ENCODE measurements at regions not wholly inside any gene's neighbourhood (a gene's known extent, or its start where the extent isn't known, plus 50 kb on each side); places are given as distances from the start of the nearest gene placed in this dataset.

DNA sequence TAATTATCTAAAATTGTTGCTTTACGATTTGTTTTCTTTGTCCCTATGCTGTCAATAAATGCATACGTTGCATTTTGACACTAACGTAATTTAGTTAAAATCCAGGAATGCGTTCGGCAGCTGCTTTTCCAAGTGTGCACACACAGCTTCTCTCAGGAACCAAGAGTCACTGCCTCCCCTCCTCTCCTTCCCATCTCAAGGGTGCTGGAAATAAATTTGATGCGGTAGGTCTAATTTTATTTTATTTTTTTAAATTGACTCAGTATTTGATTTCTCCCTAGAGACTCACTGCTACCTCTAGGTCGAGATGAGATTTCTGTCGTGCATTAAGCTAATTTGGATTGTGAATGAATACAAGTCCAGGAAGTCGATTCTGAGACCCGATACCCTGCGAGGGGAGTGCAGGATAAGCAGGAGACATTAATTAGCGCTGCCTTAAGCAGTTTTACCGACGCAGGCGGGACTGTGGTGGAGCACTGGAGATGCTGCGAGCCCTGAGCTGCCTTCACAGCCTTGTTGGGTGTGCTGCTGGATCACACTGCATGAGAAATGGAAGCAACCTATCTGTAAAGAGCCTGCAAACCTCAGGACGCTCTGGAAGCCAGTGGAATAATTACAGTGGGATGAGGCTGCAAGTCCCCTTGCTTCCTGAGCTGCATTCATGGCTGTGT lies 381.2 kb downstream of the C6orf118 start:
- BruUV-seq (replicated peaks): no TSS peak
- DNase-seq (ENCODE audit: low read depth, low spot score) (no peak), ATAC-seq (no peak)
- no peak overlapping the region for H3K4me3 ChIP-seq (replicated peaks in 1 of 2; ENCODE audit: low read depth in 1 of 2, low read length in 2 of 2)
- H3K9me2 ChIP-seq (ENCODE audit: insufficient read depth): no peaks in the 10 kb centered on the region
- RAD21 ChIA-PET (ENCODE audit: low non-redundant PET in 1 of 2, low total read pairs in 2 of 2, uncharacterized antibody in 2 of 2, unreplicated experiment in 2 of 2): no interaction called here
- H3K36me3 ChIP-seq (ENCODE audit: control insufficient read depth in 1 of 2, insufficient read depth in 2 of 2, low read length in 2 of 2): no peaks in the 10 kb centered on the region
- POLR2A ChIA-PET: no interaction called here
- peaks cover 0 to 16% of the 10 kb centered on the region in 2 experiments; a peak in 2 of 4 replicates for H3K9me3 ChIP-seq (ENCODE audit: control insufficient read depth in 1 of 2, insufficient read depth in 1 of 2, low read depth in 1 of 2, low read length in 2 of 2)
- no peaks in the 10 kb centered on the region for H3K4me1 ChIP-seq (ENCODE audit: control insufficient read depth in 1 of 2, insufficient read depth in 2 of 2, low read length in 2 of 2)
- CTCF ChIA-PET: no interaction called here
- no peaks in the 10 kb centered on the region for H4K20me1 ChIP-seq (ENCODE audit: insufficient read depth)
- intact Hi-C loops (cut with micrococcal nuclease): loop anchor here (5.0 kb wide), 1 partner anchor 1501 kb away; no protein-coding TSS in a partner anchor
- no peaks in the 10 kb centered on the region for H3K27me3 ChIP-seq (ENCODE audit: insufficient read depth, low read length)
- no peaks in the 10 kb centered on the region for H3K79me2 ChIP-seq (ENCODE audit: insufficient read depth, low read length)
- H2AFZ ChIP-seq (ENCODE audit: low read depth, low read length, poor library complexity, severe bottlenecking): no peak overlapping the region
- no peak overlapping the region for H3K27ac ChIP-seq (ENCODE audit: low read depth, low read length)
- TF ChIP-seq ZNF274 (IDR thresholded peaks at IDR 0.05; ENCODE audit: low read depth, low read length) (no peak), SP1 (IDR thresholded peaks at IDR 0.05; ENCODE audit: low read depth) (no peak), SRF (IDR thresholded peaks at IDR 0.05; ENCODE audit: low read depth) (no peak), EZH2phosphoT487 (IDR thresholded peaks at IDR 0.05; ENCODE audit: borderline replicate concordance) (no peak), RAD21 (IDR thresholded peaks at IDR 0.05; ENCODE audit: low read depth) (no peak), POLR2AphosphoS5 (IDR thresholded peaks at IDR 0.05; ENCODE audit: low read depth, low read length) (no peak), JUND (IDR thresholded peaks at IDR 0.05) (no peak)
- TF ChIP-seq, protein P1, sequence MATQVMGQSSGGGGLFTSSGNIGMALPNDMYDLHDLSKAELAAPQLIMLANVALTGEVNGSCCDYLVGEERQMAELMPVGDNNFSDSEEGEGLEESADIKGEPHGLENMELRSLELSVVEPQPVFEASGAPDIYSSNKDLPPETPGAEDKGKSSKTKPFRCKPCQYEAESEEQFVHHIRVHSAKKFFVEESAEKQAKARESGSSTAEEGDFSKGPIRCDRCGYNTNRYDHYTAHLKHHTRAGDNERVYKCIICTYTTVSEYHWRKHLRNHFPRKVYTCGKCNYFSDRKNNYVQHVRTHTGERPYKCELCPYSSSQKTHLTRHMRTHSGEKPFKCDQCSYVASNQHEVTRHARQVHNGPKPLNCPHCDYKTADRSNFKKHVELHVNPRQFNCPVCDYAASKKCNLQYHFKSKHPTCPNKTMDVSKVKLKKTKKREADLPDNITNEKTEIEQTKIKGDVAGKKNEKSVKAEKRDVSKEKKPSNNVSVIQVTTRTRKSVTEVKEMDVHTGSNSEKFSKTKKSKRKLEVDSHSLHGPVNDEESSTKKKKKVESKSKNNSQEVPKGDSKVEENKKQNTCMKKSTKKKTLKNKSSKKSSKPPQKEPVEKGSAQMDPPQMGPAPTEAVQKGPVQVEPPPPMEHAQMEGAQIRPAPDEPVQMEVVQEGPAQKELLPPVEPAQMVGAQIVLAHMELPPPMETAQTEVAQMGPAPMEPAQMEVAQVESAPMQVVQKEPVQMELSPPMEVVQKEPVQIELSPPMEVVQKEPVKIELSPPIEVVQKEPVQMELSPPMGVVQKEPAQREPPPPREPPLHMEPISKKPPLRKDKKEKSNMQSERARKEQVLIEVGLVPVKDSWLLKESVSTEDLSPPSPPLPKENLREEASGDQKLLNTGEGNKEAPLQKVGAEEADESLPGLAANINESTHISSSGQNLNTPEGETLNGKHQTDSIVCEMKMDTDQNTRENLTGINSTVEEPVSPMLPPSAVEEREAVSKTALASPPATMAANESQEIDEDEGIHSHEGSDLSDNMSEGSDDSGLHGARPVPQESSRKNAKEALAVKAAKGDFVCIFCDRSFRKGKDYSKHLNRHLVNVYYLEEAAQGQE (IDR thresholded peaks at IDR 0.05; ENCODE audit: low read depth): no peak
- no peak overlapping the region for H3K9ac ChIP-seq (ENCODE audit: low read length)
- no peak overlapping the region for H3K4me2 ChIP-seq (ENCODE audit: low read length)
